ENCODE measurements at regions not wholly inside any gene's neighbourhood (a gene's known extent, or its start where the extent isn't known, plus 50 kb on each side); places are given as distances from the start of the nearest gene placed in this dataset.

- CTCF ChIA-PET = interaction anchor here (1.0 to 1.4 kb wide), 2 partner anchors 43 to 482 kb away, joined by 3 to 4 read pairs; no protein-coding TSS in a partner anchor
- H3K4me3 ChIP-seq = no peak overlapping the region
- no peak overlapping the region for H2AFZ ChIP-seq (ENCODE audit: control insufficient read depth, low read depth, low read length)
- no TSS peak for BruUV-seq (replicated peaks)
- WGBS (ENCODE audit: insufficient coverage, insufficient replicate concordance, low lambda C conversion rate, missing lambda C conversion rate) = 25% methylated on average over 2 of the region's 2 CpGs
- no peaks in the 10 kb centered on the region for H3K27me3 ChIP-seq (replicated peaks in 1 of 2; ENCODE audit: control insufficient read depth in 2 of 2, insufficient read depth in 2 of 2, low read length in 1 of 2)
- ATAC-seq (no peak), DNase-seq (ENCODE audit: low read depth, low spot score) (no peak), FAIRE-seq (no peak)
- no peaks in the 10 kb centered on the region for H3K36me3 ChIP-seq (ENCODE audit: control insufficient read depth in 2 of 2, insufficient read depth in 2 of 2, low read length in 1 of 2)
- TF ChIP-seq ATF2 (IDR thresholded peaks at IDR 0.05; ENCODE audit: low read length) (no peak), IKZF2 (IDR thresholded peaks at IDR 0.05) (no peak), EZH2 (IDR thresholded peaks at IDR 0.05; ENCODE audit: borderline replicate concordance, control insufficient read depth, low read depth, low read length) (no peak), GABPA (IDR thresholded peaks at IDR 0.05; ENCODE audit: low read depth) (no peak), SP1 (IDR thresholded peaks at IDR 0.05; ENCODE audit: low read depth, low read length) (no peak)
- no peaks in the 10 kb centered on the region for H3K4me1 ChIP-seq (ENCODE audit: control insufficient read depth, insufficient read depth, low read length)
- intact Hi-C loops (cut with micrococcal nuclease; ENCODE audit: unreplicated experiment) = loop anchor here (5.0 kb wide), 1 partner anchor 348 kb away; no protein-coding TSS in a partner anchor
- RAD21 ChIA-PET (ENCODE audit: unreplicated experiment) = no interaction called here
- H3K9me3 ChIP-seq (replicated peaks; ENCODE audit: control insufficient read depth, insufficient read depth, low read length) = no peaks in the 10 kb centered on the region; the same call in 1 of the 3 replicates
- no peak overlapping the region for H3K9ac ChIP-seq (ENCODE audit: control insufficient read depth, insufficient read depth, low read length)
- POLR2A ChIA-PET = no interaction called here
- in situ Hi-C loops (cut with MboI) = no loop called here
- H3K79me2 ChIP-seq (ENCODE audit: control insufficient read depth, insufficient read depth, low read length) = no peaks in the 10 kb centered on the region
- H4K20me1 ChIP-seq (ENCODE audit: control insufficient read depth, insufficient read depth) = no peaks in the 10 kb centered on the region
- SMC1A ChIA-PET (ENCODE audit: uncharacterized antibody, unreplicated experiment) = interaction anchor here (0.7 to 1.0 kb wide), 3 partner anchors 92 to 479 kb away, joined by 3 to 4 read pairs (median 3); no protein-coding TSS in a partner anchor
- no peak overlapping the region for H3K4me2 ChIP-seq (ENCODE audit: control insufficient read depth, insufficient read depth)
- no peak overlapping the region for H3K27ac ChIP-seq (ENCODE audit: control insufficient read depth, insufficient read depth)
Measured at GRCh38 chr5:74384851-74385250, 255.7 kb downstream of the ENC1 start.

- intact Hi-C loops (cut with micrococcal nuclease; ENCODE audit: unreplicated experiment) (no loop called here), in situ Hi-C loops (cut with MboI) (no loop called here)
- H3K27ac ChIP-seq (ENCODE audit: control insufficient read depth, insufficient read depth) = no peak overlapping the region
- TF ChIP-seq NR2F1 (conservative IDR thresholded peaks at IDR 0.05) (no peak), EP300 (IDR thresholded peaks at IDR 0.05; ENCODE audit: borderline replicate concordance in 1 of 2, control insufficient read depth in 1 of 2, low read depth in 2 of 2, low read length in 2 of 2) (no peak), MEF2B (IDR thresholded peaks at IDR 0.05; ENCODE audit: partially characterized antibody, poor library complexity, severe bottlenecking) (peak; percentile 69), IRF4 (IDR thresholded peaks at IDR 0.05; ENCODE audit: low read depth, low read length) (no peak)
- no peak overlapping the region for H3K4me2 ChIP-seq (ENCODE audit: control insufficient read depth, insufficient read depth)
- no peaks in the 10 kb centered on the region for H3K4me1 ChIP-seq (ENCODE audit: control insufficient read depth, insufficient read depth, low read length)
- ChIA-PET RAD21 (ENCODE audit: unreplicated experiment) (no interaction called here), POLR2A (interaction anchor here (0.6 kb wide), 1 partner anchor 9 kb away, joined by 3 read pairs; no protein-coding TSS in a partner anchor), SMC1A (ENCODE audit: uncharacterized antibody, unreplicated experiment) (interaction anchor here (0.6 to 0.7 kb wide), 2 partner anchors 11 to 205 kb away, joined by 3 read pairs; no protein-coding TSS in a partner anchor), CTCF (no interaction called here)
- no peaks in the 10 kb centered on the region for H3K79me2 ChIP-seq (ENCODE audit: control insufficient read depth, insufficient read depth, low read length)
- FAIRE-seq = no peak
- BruUV-seq (replicated peaks) = no TSS peak
- H3K27me3 ChIP-seq (replicated peaks in 1 of 2; ENCODE audit: control insufficient read depth in 2 of 2, insufficient read depth in 2 of 2, low read length in 1 of 2) = no peaks in the 10 kb centered on the region
- H4K20me1 ChIP-seq (ENCODE audit: control insufficient read depth, insufficient read depth) = no peaks in the 10 kb centered on the region
- no peaks in the 10 kb centered on the region; the same call in 1 of the 3 replicates for H3K9me3 ChIP-seq (replicated peaks; ENCODE audit: control insufficient read depth, insufficient read depth, low read length)
- H3K4me3 ChIP-seq = no peak overlapping the region
- H3K36me3 ChIP-seq (ENCODE audit: control insufficient read depth in 2 of 2, insufficient read depth in 2 of 2, low read length in 1 of 2) = no peaks in the 10 kb centered on the region
- peak overlapping the region; percentile 38; the same call in 1 of the 2 replicates for H2AFZ ChIP-seq (ENCODE audit: control insufficient read depth, low read depth, low read length)
- no peak overlapping the region for H3K9ac ChIP-seq (ENCODE audit: control insufficient read depth, insufficient read depth, low read length)
- WGBS (ENCODE audit: insufficient coverage, insufficient replicate concordance, low lambda C conversion rate, missing lambda C conversion rate) = 3% methylated on average over 4 of the region's 4 CpGs
- peak; percentile 47; the same call in 2 of the 3 replicates for ATAC-seq
- DNase-seq (ENCODE audit: low read depth, low spot score) = no peak
Measured at GRCh38 chr5:74382987-74383593, 257.4 kb downstream of the ENC1 start.
